ENCODE measurements at regions not wholly inside any gene's neighbourhood (a gene's known extent, or its start where the extent isn't known, plus 50 kb on each side); places are given as distances from the start of the nearest gene placed in this dataset.
"Not testable (repeated sequence)": the region's sequence is repeated elsewhere in the genome, so short reads cannot be mapped to it uniquely, and the experiment has no call there.

DNA sequence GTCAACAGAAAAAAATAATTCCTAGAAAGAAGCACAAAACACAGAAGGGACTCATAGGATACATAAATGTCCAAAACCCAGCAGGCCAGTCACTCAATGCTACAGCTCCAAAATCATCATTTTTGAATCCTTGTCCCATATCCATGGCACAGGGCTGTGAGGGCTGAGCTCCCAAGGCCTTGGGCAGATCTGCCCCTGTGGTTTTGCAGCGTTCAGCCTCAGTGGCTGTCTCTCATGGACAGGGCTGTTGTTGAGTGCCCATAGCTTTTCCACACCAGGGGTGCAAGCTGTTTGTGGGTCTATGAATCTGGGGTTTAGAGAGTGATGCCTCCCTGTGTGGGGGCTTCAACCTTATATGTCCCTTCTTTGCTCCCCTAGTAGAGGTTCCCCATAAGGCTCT lies 243.2 kb downstream of the CWH43 start:
- not testable (repeated sequence) for TF ChIP-seq IRF1 (CRISPR knock-in tag; IDR thresholded peaks at IDR 0.05; ENCODE audit: low read depth); MAX (IDR thresholded peaks at IDR 0.05); ZNF616 (CRISPR knock-in tag; IDR thresholded peaks at IDR 0.05; ENCODE audit: low read depth); BCL3 (CRISPR knock-in tag; IDR thresholded peaks at IDR 0.05); IKZF1 (IDR thresholded peaks at IDR 0.05); MXI1 (IDR thresholded peaks at IDR 0.05; ENCODE audit: borderline replicate concordance, low read depth, low read length); ZKSCAN1 (IDR thresholded peaks at IDR 0.05; ENCODE audit: low read length)
